GM12875 (cell line): ENCODE measurements at regions not wholly inside any gene's neighbourhood (a gene's known extent, or its start where the extent isn't known, plus 50 kb on each side); places are given as distances from the start of the nearest gene placed in this dataset.

Source experiments
- H3K4me3 ChIP-seq: one replicate; pipeline ENCODE4 v1.5.1; 2011; ENCODE audit warnings: low read depth, low read length, control low read depth
- TF ChIP-seq, protein P1 (sequence below): IDR thresholded peaks from 2 replicates; pipeline ENCODE4 v1.5.1; 2011; ENCODE audit warnings: low read depth, mild to moderate bottlenecking, control low read depth, inconsistent platforms, low read length, moderate library complexity, borderline replicate concordance; ENCODE audit not compliant: insufficient read depth

DNA sequence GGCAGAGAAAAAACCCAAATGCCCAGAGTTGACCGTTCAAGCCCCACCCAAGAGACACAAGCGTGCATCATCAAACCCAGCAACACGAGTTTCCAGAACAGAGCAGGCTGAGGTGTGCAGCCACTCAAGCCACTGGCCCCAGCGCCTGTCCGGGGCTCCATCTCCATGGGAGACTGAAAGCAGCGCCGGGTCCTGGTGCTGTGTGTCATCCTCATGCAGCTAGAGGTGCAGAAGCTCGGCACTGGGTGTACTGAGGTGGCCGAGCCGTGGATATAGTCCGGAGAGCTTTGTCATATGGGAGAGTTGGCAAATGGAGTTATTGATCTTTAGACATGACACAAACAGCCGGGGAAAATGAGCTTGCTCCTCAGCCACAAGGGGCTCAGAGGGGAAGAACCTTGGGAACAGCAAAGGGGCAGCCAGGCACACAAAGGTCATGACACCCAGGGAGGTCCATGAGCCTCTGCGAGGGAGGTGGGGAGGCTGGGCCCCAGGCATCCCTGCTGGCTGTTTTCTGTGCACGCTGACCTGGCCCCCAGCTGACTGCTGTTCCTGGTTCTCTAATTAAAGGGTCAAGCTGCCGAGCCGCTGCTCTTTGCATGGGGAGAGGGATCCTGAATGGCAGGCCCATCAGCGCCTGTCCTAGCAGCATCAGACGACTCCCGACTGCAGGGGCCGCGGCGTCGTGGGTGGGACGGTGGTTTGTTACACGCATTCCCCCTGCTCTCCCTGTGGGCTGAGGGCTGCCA is 145.4 kb upstream of the SFSWAP start:
- no peak overlapping the region for H3K4me3 ChIP-seq
- TF ChIP-seq, protein P1, sequence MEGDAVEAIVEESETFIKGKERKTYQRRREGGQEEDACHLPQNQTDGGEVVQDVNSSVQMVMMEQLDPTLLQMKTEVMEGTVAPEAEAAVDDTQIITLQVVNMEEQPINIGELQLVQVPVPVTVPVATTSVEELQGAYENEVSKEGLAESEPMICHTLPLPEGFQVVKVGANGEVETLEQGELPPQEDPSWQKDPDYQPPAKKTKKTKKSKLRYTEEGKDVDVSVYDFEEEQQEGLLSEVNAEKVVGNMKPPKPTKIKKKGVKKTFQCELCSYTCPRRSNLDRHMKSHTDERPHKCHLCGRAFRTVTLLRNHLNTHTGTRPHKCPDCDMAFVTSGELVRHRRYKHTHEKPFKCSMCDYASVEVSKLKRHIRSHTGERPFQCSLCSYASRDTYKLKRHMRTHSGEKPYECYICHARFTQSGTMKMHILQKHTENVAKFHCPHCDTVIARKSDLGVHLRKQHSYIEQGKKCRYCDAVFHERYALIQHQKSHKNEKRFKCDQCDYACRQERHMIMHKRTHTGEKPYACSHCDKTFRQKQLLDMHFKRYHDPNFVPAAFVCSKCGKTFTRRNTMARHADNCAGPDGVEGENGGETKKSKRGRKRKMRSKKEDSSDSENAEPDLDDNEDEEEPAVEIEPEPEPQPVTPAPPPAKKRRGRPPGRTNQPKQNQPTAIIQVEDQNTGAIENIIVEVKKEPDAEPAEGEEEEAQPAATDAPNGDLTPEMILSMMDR, result no peak

DNA sequence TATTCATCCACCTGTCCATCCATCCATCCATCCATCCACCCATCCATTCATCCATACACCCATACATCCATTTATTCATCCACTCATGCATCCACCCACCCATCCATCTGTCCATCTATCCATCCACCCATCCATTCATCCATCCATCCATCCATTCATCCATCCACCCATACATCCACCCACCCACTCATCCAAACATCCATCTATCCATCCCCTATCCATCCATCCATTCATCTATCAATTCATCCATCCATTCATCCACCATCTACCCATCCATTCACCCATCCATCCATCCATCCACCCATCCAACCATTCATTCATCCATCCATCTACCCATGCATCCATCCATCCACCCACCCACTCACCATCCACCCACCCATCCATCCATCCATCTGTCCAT is 142.6 kb upstream of the SFSWAP start:
- TF ChIP-seq, protein P1, result no peak
- H3K4me3 ChIP-seq, result no peak overlapping the region

DNA sequence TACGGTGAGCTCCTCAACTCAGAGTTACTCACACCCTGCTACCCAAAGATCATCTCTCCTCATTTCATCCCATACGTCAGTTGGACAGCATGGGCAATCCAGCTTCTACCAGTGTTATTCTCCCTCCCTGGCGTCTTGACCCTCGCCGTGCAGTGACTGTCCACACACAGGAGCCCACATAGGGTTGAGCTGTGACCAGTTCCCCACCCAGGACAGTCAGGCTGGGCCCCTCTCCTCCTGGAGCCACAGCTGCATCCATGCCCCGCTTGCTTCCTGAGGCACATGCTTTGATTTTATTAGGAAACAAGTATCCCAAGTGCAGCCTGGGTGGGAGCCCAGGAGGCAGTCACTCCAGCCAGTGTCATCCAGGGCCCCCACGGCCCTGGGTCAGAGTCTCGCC is 140.3 kb upstream of the SFSWAP start:
- no peak overlapping the region for H3K4me3 ChIP-seq
- TF ChIP-seq, protein P1, result no peak

DNA sequence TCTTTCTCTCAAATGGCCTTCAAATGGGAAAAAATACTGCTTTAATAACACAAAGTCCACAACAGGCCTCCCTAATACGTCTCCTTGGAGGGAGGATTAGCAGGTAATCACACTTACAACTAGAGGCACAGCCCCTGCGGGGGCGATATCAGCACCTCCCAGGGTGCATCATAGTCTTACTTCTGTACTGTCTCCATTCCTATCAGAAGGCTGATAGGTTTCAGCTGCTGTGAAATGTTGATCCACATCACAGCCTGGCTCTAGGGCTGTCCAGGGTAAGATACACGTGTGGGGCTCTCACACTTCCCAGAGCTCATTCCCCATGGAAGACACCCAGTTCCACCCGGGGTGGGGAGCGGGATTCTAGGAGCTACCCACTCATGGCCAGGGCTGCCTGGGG is 139.1 kb upstream of the SFSWAP start:
- TF ChIP-seq, protein P1, result no peak
- no peak overlapping the region for H3K4me3 ChIP-seq

DNA sequence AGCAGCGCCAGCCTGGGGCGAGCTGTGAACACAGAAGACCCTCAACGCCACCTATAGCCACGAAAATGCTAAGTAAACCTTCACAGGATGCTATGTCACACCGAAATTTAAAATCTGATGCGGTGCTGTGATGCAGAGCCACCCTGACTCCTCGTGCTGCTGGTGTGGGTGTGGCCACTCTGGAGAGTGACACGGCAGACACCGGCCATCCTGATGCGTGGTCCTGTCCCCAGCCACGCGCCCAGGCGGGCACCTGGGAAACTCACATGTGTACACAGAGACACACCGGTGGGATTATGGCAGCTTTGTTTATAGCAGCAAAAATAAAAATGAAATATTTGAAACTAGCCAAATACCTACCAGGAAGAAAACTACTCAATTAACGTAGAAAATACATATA is 138.3 kb upstream of the SFSWAP start:
- TF ChIP-seq, protein P1, result no peak
- H3K4me3 ChIP-seq, result no peak overlapping the region

DNA sequence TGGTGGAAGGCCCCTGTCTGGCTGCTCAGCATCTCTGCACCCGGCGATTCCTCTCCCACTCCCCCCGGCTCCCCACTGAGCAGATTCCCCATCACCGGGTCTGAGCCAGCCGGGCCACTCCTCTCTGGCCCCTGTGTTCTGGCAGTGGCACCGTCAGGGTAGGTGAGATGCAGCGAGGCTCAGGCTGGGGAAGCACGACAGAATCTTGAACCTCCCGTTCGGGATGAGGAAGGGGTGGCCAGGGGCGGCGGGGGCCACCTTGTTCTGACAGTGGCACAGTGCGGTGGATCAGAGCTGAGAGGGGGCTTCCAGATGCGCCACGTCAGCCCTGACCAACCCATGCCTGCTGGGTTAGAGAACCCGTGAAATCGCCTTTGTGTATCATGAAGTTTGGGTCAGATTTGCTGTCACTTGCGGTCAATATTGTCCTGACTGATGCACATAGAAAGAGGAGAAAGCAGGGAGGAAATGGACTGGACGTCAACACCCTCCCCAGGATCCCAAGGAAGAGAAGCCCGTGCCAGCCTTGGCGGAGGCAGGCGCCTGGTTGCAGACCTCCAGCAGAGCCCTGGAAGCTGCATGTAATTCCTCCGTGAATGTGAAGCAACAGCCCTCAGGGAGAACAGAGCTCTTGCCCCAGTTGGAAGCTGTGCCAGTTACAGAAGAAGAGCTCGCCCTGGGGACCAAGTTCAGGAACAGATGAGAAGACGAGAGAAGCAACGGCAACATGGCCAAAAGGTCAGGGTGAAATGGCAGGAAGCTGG is 137.1 kb upstream of the SFSWAP start:
- H3K4me3 ChIP-seq, result no peak overlapping the region
- TF ChIP-seq, protein P1, result no peak

DNA sequence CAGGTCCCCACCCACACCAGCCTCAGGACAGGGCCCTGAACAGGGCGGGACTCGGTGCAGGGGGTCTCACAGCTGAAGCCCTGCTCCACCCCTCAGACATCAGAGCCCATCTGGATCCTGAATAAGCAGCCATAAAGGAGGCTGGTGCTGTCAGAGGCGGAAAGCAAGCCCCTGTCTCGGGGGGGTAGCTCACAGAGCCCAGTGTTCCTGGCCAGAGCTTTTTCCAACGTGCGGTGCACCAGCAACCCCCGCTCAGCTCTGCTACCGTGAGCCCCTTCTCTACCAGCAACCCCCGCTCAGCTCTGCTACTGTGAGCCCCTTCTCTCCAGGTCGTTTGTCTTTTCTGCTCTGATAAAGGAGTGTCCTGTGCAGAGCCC is 136.5 kb upstream of the SFSWAP start:
- TF ChIP-seq, protein P1, result no peak
- no peak overlapping the region for H3K4me3 ChIP-seq
